AG20443 (cell line): ENCODE measurements at regions not wholly inside any gene's neighbourhood (a gene's known extent, or its start where the extent isn't known, plus 50 kb on each side); places are given as distances from the start of the nearest gene placed in this dataset.

Experiments
- DNase-seq: peaks from one replicate; pipeline ENCODE4 v3.0.0; 2012; ENCODE audit warnings: low spot score, mixed read lengths

DNA sequence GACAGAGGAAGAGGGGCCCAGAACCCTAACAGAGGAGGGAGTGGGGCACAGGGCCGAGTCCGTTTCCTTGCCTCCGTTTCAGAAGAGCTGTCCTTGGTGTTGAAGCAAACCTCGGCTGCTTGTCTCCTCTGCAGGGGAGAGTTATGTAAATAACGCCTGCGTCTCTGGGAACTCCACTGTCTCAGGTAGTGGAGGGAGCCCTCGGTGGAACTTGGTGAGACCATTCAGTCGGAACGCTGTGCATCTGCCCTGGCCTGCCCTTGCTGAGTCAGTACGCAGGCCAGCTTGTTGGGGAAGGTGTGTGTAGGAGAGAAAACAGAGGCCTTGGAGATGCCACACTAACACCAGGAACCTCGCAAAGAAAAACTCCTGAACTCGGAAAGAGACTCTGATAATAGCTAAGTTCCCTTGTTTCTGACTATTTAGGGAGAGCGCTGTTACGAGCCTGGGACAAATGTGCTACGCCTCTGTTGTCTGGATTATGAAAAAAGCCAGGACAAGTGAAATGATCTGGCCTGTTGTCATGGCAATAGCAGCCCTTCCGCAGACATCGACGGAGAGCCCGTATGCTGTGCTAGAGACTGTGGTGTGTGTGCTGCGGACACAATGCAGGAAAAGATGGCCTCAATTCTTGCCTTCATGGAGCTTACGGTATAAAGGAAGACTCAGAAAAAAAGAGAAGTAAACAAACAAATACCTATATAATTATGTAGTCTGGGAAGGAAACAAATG, 94.6 kb upstream of the AKT3 start:
- DNase-seq = peak; percentile 70

- DNase-seq = no peak
Measured at GRCh38 chr1:243943671-243944428, 93.8 kb upstream of the AKT3 start.

DNA sequence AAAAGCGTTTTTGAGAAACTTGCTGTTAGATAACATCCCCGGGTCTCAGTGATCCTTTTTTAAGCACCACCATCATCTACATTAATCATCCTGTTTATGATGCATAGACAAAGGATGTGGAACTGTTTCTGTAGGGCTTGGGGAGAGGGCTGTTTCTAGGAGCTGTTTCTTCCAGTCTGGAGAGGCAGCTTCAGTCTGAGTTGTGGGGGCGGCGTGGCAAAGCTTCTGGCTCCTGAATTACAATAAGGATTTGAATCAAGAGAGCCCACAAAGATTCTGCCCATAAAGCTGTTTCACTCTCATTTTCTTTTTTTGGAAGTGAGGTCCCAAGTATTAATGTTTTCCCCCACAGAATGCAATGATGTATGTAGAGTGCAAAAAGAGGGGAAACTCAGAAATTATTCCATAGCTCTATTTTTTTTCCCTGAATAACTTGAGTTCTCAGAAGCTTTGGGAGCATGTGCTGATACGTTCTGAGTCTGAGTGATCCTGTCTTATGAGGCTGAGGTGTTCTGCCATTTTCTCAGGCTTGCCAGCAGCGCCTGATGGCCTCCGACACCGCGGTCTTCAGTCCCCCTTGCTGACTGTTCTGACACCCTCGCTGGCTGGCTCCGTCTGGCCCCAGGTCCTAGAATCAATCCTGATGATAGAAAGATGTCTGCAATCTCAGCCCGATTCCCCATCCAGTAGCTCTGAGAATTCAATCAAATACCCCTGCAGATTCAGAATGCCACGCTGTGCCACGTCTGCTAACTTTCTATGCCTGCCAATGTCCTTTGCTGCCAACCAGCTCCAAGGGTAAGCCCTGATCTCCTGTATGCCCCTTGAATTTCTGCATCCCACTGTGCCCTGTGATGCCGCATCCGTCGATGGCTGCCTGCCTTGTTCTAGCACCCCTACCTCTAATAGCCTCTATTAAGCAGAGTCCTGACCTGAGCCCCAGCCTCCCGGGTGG, 92.4 kb upstream of the AKT3 start:
- no peak for DNase-seq

DNA sequence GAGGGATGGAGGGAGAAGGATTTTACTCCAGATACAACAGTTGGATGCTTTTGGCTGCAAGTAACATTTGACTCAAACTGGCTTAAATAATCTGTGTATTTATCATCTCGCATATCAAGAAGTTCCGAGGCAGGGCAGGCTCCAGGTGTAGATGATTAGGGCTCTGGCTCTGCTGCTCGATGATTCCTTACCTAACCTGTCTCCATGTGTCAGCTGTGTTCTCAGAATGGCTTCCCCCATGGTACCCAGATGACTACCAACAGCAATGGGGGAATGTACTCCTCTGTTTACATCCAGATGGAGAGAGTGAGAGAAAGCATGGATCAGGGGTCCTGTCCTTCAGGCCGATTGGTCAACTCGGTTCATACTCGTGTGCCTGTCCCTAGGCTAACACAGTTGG, 90.4 kb upstream of the AKT3 start:
- DNase-seq = no peak

- no peak for DNase-seq
Measured at GRCh38 chr1:243939167-243939848, 89.3 kb upstream of the AKT3 start.

GRCh38 chr1:243938208-243938607, 88.2 kb upstream of the AKT3 start:
- no peak for DNase-seq

- DNase-seq = no peak
Measured at GRCh38 chr1:243933495-243933894, 83.5 kb upstream of the AKT3 start.

- DNase-seq = no peak
Measured at GRCh38 chr1:243931957-243932356, 81.9 kb upstream of the AKT3 start.

GRCh38 chr1:243930822-243931671, 81.0 kb upstream of the AKT3 start:
- DNase-seq = no peak

GRCh38 chr1:243927381-243927780, 77.3 kb upstream of the AKT3 start:
- DNase-seq = no peak

- DNase-seq = peak; percentile 75
Measured at GRCh38 chr1:243926803-243927245, 76.8 kb upstream of the AKT3 start.

DNA sequence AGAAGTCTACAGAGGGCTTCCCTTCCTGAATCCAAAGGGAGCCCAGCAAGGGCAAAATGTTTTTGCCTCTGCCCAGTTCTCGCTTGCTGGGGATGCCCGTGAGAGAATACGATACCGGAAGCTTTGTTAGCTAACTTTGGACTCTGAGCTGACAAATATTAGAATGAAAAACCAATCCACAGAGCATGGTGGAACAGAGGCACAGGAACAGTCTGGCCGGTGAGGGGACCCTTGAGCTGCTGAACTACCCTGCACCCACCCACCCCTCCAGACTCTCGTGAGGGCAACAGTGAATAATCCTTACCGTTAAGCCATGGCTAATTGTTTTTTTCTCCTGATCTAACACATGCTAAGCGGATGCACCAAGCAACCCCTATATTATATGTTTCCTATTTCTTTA, 76.3 kb upstream of the AKT3 start:
- no peak for DNase-seq

DNA sequence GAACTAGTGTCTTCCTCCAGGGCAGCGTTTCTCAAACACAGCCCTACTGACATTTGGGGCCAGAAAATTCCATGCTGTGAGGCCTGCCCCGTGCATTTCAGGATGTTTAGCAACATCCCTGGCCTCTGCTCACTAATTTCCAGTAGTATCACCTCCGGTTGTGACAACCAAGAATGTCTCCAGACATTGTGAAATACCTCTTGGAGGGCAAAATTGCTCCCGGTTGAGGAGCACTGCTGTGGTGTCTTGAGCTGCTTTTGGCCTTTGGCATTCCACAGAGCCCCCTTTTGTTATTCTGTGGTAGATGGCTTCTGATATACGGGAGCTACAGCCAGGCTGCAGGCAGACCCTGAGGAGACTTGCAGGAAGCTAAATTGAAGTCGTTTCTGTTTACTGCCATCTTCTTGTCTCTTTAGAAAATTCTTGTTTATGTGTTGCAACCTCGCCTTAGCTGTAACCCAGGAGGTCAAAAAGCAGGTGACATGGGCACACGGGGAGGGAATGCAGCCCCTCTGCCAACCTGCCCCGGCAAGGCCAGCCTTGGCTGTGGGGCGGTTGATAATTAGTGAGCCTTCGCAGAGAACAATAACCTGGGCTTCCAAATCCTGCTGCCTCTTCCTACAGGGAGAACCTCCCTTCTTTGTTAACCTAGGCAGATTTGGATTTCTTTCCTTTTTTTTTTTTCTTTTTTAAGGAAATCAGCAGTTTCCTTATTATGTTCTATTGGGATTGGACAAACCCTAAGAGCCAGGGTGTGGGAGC, 74.7 kb upstream of the AKT3 start:
- peak; percentile 44 for DNase-seq

DNA sequence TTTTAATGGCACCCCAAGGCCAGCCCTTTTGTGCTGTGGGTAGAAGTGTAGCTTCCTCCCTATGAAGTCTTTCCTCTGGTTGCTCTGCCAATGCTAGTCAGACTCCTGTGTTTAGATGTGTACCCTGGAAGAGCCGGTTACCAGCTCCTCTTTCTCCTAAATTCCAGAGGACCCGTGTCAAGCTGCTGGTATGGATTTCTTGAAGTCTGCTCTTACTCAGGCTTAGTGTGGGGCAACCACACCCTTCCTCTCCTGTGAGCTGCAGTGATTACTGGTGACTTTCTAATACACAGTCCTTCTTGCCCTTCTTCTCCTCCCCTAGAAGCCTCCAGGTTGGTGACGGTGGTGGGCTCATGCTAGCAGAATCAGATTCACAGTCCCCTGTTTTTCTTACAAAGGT, 74.1 kb upstream of the AKT3 start:
- peak; percentile 77 for DNase-seq

- DNase-seq = no peak
Measured at GRCh38 chr1:243923292-243924171, 73.5 kb upstream of the AKT3 start.

GRCh38 chr1:243921111-243921510, 71.1 kb upstream of the AKT3 start:
- no peak for DNase-seq

GRCh38 chr1:243917863-243918565, 68.0 kb upstream of the AKT3 start:
- DNase-seq = peak; percentile 50

DNA sequence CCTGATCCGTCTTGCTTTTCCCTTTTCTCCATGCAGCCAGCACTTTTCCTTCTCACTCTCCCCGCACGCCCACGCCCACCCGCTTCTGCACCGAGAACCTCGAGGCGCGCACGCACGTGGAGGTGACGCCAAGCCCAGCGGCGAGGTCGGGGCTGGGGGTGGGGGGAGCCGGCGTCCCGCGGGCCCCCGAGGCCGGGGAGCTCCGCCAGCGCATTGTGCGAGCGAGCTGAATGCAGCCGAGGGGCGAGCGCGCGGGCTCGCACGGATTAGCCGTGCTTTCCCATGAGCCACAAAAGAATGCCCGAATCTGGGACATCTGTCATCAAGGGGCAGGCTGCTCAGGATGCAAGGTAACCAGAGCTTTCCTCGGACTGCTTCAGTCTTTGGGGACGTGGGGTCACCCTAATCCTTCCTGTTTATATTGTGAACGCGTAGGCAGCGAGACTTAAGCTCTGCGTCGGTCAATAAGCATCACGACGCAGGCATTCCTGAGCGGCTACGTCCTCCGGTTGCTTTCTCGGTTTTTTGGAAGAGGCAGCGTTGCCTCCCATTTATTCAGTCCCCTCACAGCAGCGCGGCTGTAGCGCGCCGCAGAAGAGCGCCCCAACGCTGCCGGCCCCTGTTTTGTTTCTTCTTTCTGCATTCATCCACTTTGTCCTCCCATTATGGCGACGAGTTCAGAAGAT, 67.3 kb upstream of the AKT3 start:
- peak; percentile 88 for DNase-seq
